ENCODE measurements at regions not wholly inside any gene's neighbourhood (a gene's known extent, or its start where the extent isn't known, plus 50 kb on each side); places are given as distances from the start of the nearest gene placed in this dataset.

DNA sequence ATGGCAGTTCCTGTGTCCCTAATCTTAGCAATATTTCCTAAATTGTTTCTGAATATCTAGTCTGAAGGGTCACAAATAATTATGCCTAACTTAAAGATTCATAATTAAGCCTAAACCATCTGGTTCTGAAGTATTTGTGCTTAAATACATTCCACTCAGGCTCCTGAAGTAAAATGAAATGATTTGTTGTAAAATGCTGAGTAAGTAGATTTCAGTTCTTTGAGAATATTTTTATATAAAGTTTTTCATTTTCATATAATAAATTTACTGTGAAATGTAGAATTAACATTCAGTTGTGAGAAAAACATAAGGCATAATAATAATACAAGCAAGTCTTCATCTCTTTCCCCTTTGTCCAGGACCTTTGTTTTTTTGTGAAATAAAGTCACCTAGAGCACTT lies 330.6 kb upstream of the IMPG1 start:
- dilution Hi-C loops (cut with MboI; ENCODE audit: extremely low pct_ligation_motif_present, low sequenced_read_pairs): no loop called here
- no peak overlapping the region for H2AFZ ChIP-seq (ENCODE audit: control insufficient read depth, low read length)
- no peaks in the 10 kb centered on the region for H3K36me3 ChIP-seq (ENCODE audit: control insufficient read depth in 2 of 2, extremely low read depth in 1 of 2, insufficient read depth in 2 of 2, low read length in 2 of 2)
- no peaks in the 10 kb centered on the region for H3K9me3 ChIP-seq (ENCODE audit: control insufficient read depth, low read depth, low read length)
- no peak overlapping the region for H3K4me2 ChIP-seq (ENCODE audit: control insufficient read depth, extremely low read depth, insufficient read depth, low read depth, low read length)
- H3K27ac ChIP-seq (ENCODE audit: control insufficient read depth, insufficient read depth, low read length): no peak overlapping the region
- no peaks in the 10 kb centered on the region for H3K27me3 ChIP-seq (ENCODE audit: control insufficient read depth, extremely low read depth, insufficient read depth, low read length)
- DNase-seq (ENCODE audit: low read depth, low spot score) (no peak), FAIRE-seq (no peak)
- H3K79me2 ChIP-seq (ENCODE audit: control insufficient read depth, insufficient read depth, low read length): no peaks in the 10 kb centered on the region
- no peaks in the 10 kb centered on the region for H3K9me1 ChIP-seq (ENCODE audit: control insufficient read depth, extremely low read depth, insufficient read depth, low read length)
- H4K20me1 ChIP-seq (ENCODE audit: control insufficient read depth, extremely low read depth, insufficient read depth, low read length): no peaks in the 10 kb centered on the region
- H3K4me1 ChIP-seq (ENCODE audit: control insufficient read depth, extremely low read depth, insufficient read depth, low read length): no peaks in the 10 kb centered on the region
- H3K4me3 ChIP-seq (ENCODE audit: control insufficient read depth in 2 of 3, extremely low read depth in 1 of 3, insufficient read depth in 2 of 3, low read depth in 1 of 3, low read length in 3 of 3): no peak overlapping the region
- H3K9ac ChIP-seq (ENCODE audit: control insufficient read depth, extremely low read depth, insufficient read depth, low read length): no peak overlapping the region
- TF ChIP-seq EZH2 (IDR thresholded peaks at IDR 0.05; ENCODE audit: low read length): no peak
- TF ChIP-seq, protein P1, sequence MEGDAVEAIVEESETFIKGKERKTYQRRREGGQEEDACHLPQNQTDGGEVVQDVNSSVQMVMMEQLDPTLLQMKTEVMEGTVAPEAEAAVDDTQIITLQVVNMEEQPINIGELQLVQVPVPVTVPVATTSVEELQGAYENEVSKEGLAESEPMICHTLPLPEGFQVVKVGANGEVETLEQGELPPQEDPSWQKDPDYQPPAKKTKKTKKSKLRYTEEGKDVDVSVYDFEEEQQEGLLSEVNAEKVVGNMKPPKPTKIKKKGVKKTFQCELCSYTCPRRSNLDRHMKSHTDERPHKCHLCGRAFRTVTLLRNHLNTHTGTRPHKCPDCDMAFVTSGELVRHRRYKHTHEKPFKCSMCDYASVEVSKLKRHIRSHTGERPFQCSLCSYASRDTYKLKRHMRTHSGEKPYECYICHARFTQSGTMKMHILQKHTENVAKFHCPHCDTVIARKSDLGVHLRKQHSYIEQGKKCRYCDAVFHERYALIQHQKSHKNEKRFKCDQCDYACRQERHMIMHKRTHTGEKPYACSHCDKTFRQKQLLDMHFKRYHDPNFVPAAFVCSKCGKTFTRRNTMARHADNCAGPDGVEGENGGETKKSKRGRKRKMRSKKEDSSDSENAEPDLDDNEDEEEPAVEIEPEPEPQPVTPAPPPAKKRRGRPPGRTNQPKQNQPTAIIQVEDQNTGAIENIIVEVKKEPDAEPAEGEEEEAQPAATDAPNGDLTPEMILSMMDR (optimal IDR thresholded peaks at IDR 0.05 in 1 of 3, IDR thresholded peaks at IDR 0.05 in 1 of 3, conservative IDR thresholded peaks at IDR 0.05 in 1 of 3; ENCODE audit: extremely low read depth in 1 of 3, insufficient read depth in 2 of 3, low read length in 3 of 3): no peak

DNA sequence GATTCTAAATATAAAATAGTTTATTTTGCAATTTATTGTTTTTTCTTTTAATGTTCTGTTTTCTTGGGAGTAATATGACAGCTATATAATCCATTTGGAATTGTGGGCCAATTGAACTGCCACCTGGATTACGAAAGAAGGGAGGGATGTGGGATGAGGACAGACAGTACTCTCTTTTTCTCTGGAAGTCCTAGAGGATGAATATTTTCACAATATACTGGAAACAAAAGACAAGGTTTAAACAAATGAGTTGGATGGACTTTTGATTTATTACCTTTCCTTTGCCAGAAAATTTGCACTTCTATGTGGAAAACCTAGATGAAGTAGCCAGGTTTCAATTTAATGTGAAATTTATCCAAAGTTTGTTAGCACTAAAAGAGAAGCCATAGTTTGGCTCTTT lies 325.5 kb upstream of the IMPG1 start:
- Histone ChIP-seq H3K4me3 (ENCODE audit: control insufficient read depth in 2 of 3, extremely low read depth in 1 of 3, insufficient read depth in 2 of 3, low read depth in 1 of 3, low read length in 3 of 3) (no peak overlapping the region), H3K9me1 (ENCODE audit: control insufficient read depth, extremely low read depth, insufficient read depth, low read length) (no peaks in the 10 kb centered on the region), H3K4me2 (ENCODE audit: control insufficient read depth, extremely low read depth, insufficient read depth, low read depth, low read length) (no peak overlapping the region), H3K79me2 (ENCODE audit: control insufficient read depth, insufficient read depth, low read length) (no peaks in the 10 kb centered on the region), H3K36me3 (ENCODE audit: control insufficient read depth in 2 of 2, extremely low read depth in 1 of 2, insufficient read depth in 2 of 2, low read length in 2 of 2) (no peaks in the 10 kb centered on the region), H4K20me1 (ENCODE audit: control insufficient read depth, extremely low read depth, insufficient read depth, low read length) (no peaks in the 10 kb centered on the region), H3K27me3 (ENCODE audit: control insufficient read depth, extremely low read depth, insufficient read depth, low read length) (no peaks in the 10 kb centered on the region), H3K9me3 (ENCODE audit: control insufficient read depth, low read depth, low read length) (no peaks in the 10 kb centered on the region), H3K4me1 (ENCODE audit: control insufficient read depth, extremely low read depth, insufficient read depth, low read length) (no peaks in the 10 kb centered on the region), H3K9ac (ENCODE audit: control insufficient read depth, extremely low read depth, insufficient read depth, low read length) (no peak overlapping the region), H2AFZ (ENCODE audit: control insufficient read depth, low read length) (no peak overlapping the region), H3K27ac (ENCODE audit: control insufficient read depth, insufficient read depth, low read length) (no peak overlapping the region)
- dilution Hi-C loops (cut with MboI; ENCODE audit: extremely low pct_ligation_motif_present, low sequenced_read_pairs): no loop called here
- DNase-seq (ENCODE audit: low read depth, low spot score): no peak
- TF ChIP-seq, protein P1 (optimal IDR thresholded peaks at IDR 0.05 in 1 of 3, IDR thresholded peaks at IDR 0.05 in 1 of 3, conservative IDR thresholded peaks at IDR 0.05 in 1 of 3; ENCODE audit: extremely low read depth in 1 of 3, insufficient read depth in 2 of 3, low read length in 3 of 3): no peak
- no peak for TF ChIP-seq EZH2 (IDR thresholded peaks at IDR 0.05; ENCODE audit: low read length)
- no peak for FAIRE-seq

All from keratinocyte (primary cell).